HCT116 (cell line): ENCODE measurements at regions not wholly inside any gene's neighbourhood (a gene's known extent, or its start where the extent isn't known, plus 50 kb on each side); places are given as distances from the start of the nearest gene placed in this dataset.

Experiments
- ATAC-seq: fragments of 200-7000 bp; cut with Tn5 transposase; 2 replicates; pipeline ENCODE4 v1.9.1; 2020; ENCODE audit warnings: mild to moderate bottlenecking, moderate library complexity
- BruUV-seq: library from RNA; stranded (reverse); fragments of 400-500 nt; replicated peaks from 2 replicates; lab custom pipeline; 2021; lab: Mats Ljungman, UMichigan
- CTCF ChIA-PET: fragments of 300-600 bp; sonication (Branson Sonifier 250); formaldehyde crosslinking; loops from one replicate; lab custom pipeline; 2021; ENCODE audit warnings: antibody characterized with exemption; lab: Charles Lee
- POLR2A ChIA-PET: fragments of 300-600, 350-600 bp; sonication (Branson Sonifier 250); formaldehyde crosslinking; loops from one replicate; lab custom pipeline; 2021; ENCODE audit warnings: antibody characterized with exemption; lab: Charles Lee
- RAD21 ChIA-PET, 2 experiments: fragments of 300-600 bp; sonication (Branson Sonifier 250); formaldehyde crosslinking; loops; one replicate each; lab custom pipeline; 2023; ENCODE audit warnings: low total read pairs in 2 of 2; ENCODE audit not compliant: uncharacterized antibody in 2 of 2, unreplicated experiment in 2 of 2, low non-redundant PET in 1 of 2; lab: Charles Lee
- DNase-seq: peaks from one replicate; pipeline ENCODE4 v3.0.0-alpha.2; 2010; ENCODE audit warnings: low read depth, low spot score
- H2AFZ ChIP-seq: fragments of 200-600 bp; shearing (Covaris generic), sonication (generic); 2 replicates; pipeline ENCODE4 v1.6.1; 2017; ENCODE audit warnings: low read depth, mixed run types, mixed read lengths, antibody characterized with exemption, low read length; ENCODE audit not compliant: poor library complexity, severe bottlenecking
- H3K27ac ChIP-seq: 2 replicates; pipeline ENCODE4 v1.5.1; 2012; ENCODE audit warnings: low read depth, low read length
- H3K27me3 ChIP-seq: fragments of 200-600 bp; sonication (generic); 2 replicates; pipeline ENCODE4 v1.6.1; 2016; ENCODE audit warnings: mixed run types, low read length, mixed read lengths; ENCODE audit not compliant: insufficient read depth
- H3K36me3 ChIP-seq, 2 experiments: fragments of 200-500 bp in 1 of 2; fragments of 200-600 bp in 1 of 2; sonication (Bioruptor generic) in 1 of 2; sonication (generic) in 1 of 2; 2 replicates each; pipeline versions ENCODE4 v1.5.1 to v1.6.1; 2014 to 2016; ENCODE audit warnings: low read length in 2 of 2, inconsistent platforms in 1 of 2, mixed read lengths in 1 of 2, mixed run types in 1 of 2; ENCODE audit not compliant: insufficient read depth in 2 of 2, control insufficient read depth in 1 of 2
- H3K4me1 ChIP-seq, 2 experiments: fragments of 200-600 bp in 1 of 2; sonication (generic) in 1 of 2; 2 replicates each; pipeline versions ENCODE4 v1.5.1 to v1.6.1; 2012 to 2017; ENCODE audit warnings: low read length in 2 of 2, inconsistent platforms in 1 of 2, mild to moderate bottlenecking in 1 of 2, mixed read lengths in 1 of 2, mixed run types in 1 of 2, moderate library complexity in 1 of 2; ENCODE audit not compliant: insufficient read depth in 2 of 2, control insufficient read depth in 1 of 2
- H3K4me2 ChIP-seq: fragments of 200-600 bp; sonication (generic); 2 replicates; pipeline ENCODE4 v1.6.1; 2017; ENCODE audit warnings: mixed run types, low read length, mixed read lengths
- H3K4me3 ChIP-seq, 2 experiments: fragments of 200-600 bp in 1 of 2; sonication (generic) in 1 of 2; replicated peaks in 1 of 2; 2 replicates each; pipeline ENCODE4 v1.5.1; 2011 to 2016; ENCODE audit warnings: low read length in 2 of 2, control low read depth in 1 of 2, low read depth in 1 of 2, mild to moderate bottlenecking in 1 of 2, mixed read lengths in 1 of 2, mixed run types in 1 of 2
- H3K79me2 ChIP-seq: fragments of 200-600 bp; sonication (generic); 2 replicates; pipeline ENCODE4 v1.6.1; 2017; ENCODE audit warnings: mild to moderate bottlenecking, mixed run types, low read length, moderate library complexity, mixed read lengths; ENCODE audit not compliant: insufficient read depth
- H3K9ac ChIP-seq: fragments of 200-600 bp; sonication (generic); 2 replicates; pipeline ENCODE4 v1.6.1; 2016; ENCODE audit warnings: low read length, mixed read lengths
- H3K9me2 ChIP-seq: fragments of 200-600 bp; sonication (generic), shearing (Covaris generic); 2 replicates; pipeline ENCODE4 v1.6.1; 2017; ENCODE audit warnings: mixed run types, mild to moderate bottlenecking, moderate library complexity; ENCODE audit not compliant: insufficient read depth
- H3K9me3 ChIP-seq, 2 experiments: fragments of 200-500 bp in 1 of 2; fragments of 200-600 bp in 1 of 2; sonication (Bioruptor generic) in 1 of 2; sonication (generic) in 1 of 2; 2 replicates each; pipeline ENCODE4 v1.6.1; 2014 to 2017; ENCODE audit warnings: low read length in 2 of 2, mixed read lengths in 2 of 2, inconsistent platforms in 1 of 2, low read depth in 1 of 2, mild to moderate bottlenecking in 1 of 2, mixed run types in 1 of 2, moderate library complexity in 1 of 2; ENCODE audit not compliant: control insufficient read depth in 1 of 2, insufficient read depth in 1 of 2
- H4K20me1 ChIP-seq: fragments of 200-600 bp; sonication (generic), shearing (Covaris generic); 2 replicates; pipeline ENCODE4 v1.6.1; 2017; ENCODE audit warnings: mixed run types, mild to moderate bottlenecking, moderate library complexity; ENCODE audit not compliant: insufficient read depth
- CEBPB ChIP-seq: IDR thresholded peaks from 2 replicates; pipeline ENCODE4 v1.6.1; 2012; ENCODE audit warnings: low read depth
- CTCF ChIP-seq, 3 experiments: fragments of 200-600 bp in 1 of 3; sonication (generic) in 1 of 3; IDR thresholded peaks in 2 of 3; conservative IDR thresholded peaks in 1 of 3; 2 replicates each; pipeline ENCODE4 v1.5.1; 2012 to 2017; ENCODE audit warnings: low read depth in 2 of 3, low read length in 2 of 3, antibody characterized with exemption in 1 of 3, borderline replicate concordance in 1 of 3, control low read depth in 1 of 3, mild to moderate bottlenecking in 1 of 3, mixed read lengths in 1 of 3, mixed run types in 1 of 3, moderate library complexity in 1 of 3; ENCODE audit not compliant: insufficient read depth in 1 of 3
- EZH2 ChIP-seq: fragments of 200-600 bp; sonication (generic); IDR thresholded peaks from 2 replicates; pipeline ENCODE4 v1.6.1; 2017; ENCODE audit warnings: antibody characterized with exemption, mixed run types
- EZH2phosphoT487 ChIP-seq: fragments of 200-600 bp; IDR thresholded peaks from 2 replicates; pipeline ENCODE4 v1.6.1; 2018; ENCODE audit warnings: antibody characterized with exemption, borderline replicate concordance
- RAD21 ChIP-seq: IDR thresholded peaks from 2 replicates; pipeline ENCODE4 v1.6.1; 2012; ENCODE audit warnings: low read depth, mild to moderate bottlenecking
- SIN3A ChIP-seq: IDR thresholded peaks from 2 replicates; pipeline ENCODE4 v1.6.1; 2012; ENCODE audit warnings: low read depth
- SRF ChIP-seq: IDR thresholded peaks from 2 replicates; pipeline ENCODE4 v1.6.1; 2012; ENCODE audit warnings: low read depth
- TCF7L2 ChIP-seq: IDR thresholded peaks from 2 replicates; pipeline ENCODE4 v1.7.0; 2011; ENCODE audit warnings: borderline replicate concordance, inconsistent platforms; ENCODE audit not compliant: insufficient read depth, insufficient read length; ENCODE audit errors: extremely low read depth
- YY1 ChIP-seq: IDR thresholded peaks from 2 replicates; pipeline ENCODE4 v1.6.1; 2011; ENCODE audit warnings: low read length, low read depth, moderate library complexity, mild to moderate bottlenecking; ENCODE audit not compliant: insufficient replicate concordance; ENCODE audit errors: extremely low read depth
- ZBTB33 ChIP-seq: IDR thresholded peaks from 2 replicates; pipeline ENCODE4 v1.6.1; 2011; ENCODE audit warnings: mild to moderate bottlenecking, low read length, moderate library complexity; ENCODE audit not compliant: insufficient replicate concordance; ENCODE audit errors: extremely low read depth
- ZNF274 ChIP-seq: fragments of 200-500 bp; sonication (Bioruptor generic); IDR thresholded peaks from 2 replicates; pipeline ENCODE4 v1.6.1; 2014; ENCODE audit warnings: mild to moderate bottlenecking, low read depth, low read length, inconsistent platforms
- intact Hi-C: fragments of 100-400 bp; cut with micrococcal nuclease; formaldehyde crosslinking; loops from 2 replicates; pipeline ENCODE4 v1.10.0; 2022

GRCh38 chr17:13337151-13337550, 264.6 kb downstream of the HS3ST3A1 start:
- no peak for TF ChIP-seq EZH2phosphoT487
- no peak for TF ChIP-seq SIN3A
- TF ChIP-seq EZH2: no peak
- TF ChIP-seq SRF: no peak
- TF ChIP-seq YY1: no peak
- TF ChIP-seq, all 23 proteins: peak for 0
- no TSS peak for BruUV-seq
- Histone ChIP-seq H4K20me1 (no peaks in the 10 kb centered on the region), H3K27ac (no peak overlapping the region), H3K9me3 (0 out of 4 replicates have a peak, but pooled peaks cover 0 to 4% of the 10 kb centered on the region in 2 experiments), H3K9ac (no peak overlapping the region), H3K27me3 (no peaks in the 10 kb centered on the region), H3K36me3 (no peaks in the 10 kb centered on the region), H3K4me2 (peak overlapping the region; percentile 71), H3K9me2 (no peaks in the 10 kb centered on the region), H3K4me1 (peaks cover 0 to 4% of the 10 kb centered on the region in 2 experiments; a peak in 1 of 4 replicates), H3K4me3 (no peak overlapping the region), H3K79me2 (no peaks in the 10 kb centered on the region), H2AFZ (peak overlapping the region; percentile 97)
- POLR2A ChIA-PET: no interaction called here
- RAD21 ChIA-PET: no interaction called here
- no peak for DNase-seq
- intact Hi-C loops: loop anchor here (2.0 to 5.0 kb wide), 3 partner anchors 260 to 1590 kb away; no protein-coding TSS in a partner anchor
- ATAC-seq: no peak
- CTCF ChIA-PET: interaction anchor here (0.7 to 1.5 kb wide), 3 partner anchors 261 to 306 kb away, joined by 3 to 4 read pairs (median 3); no protein-coding TSS in a partner anchor

GRCh38 chr17:13334374-13334773, 267.4 kb downstream of the HS3ST3A1 start:
- no peaks in the 10 kb centered on the region for H3K27me3 ChIP-seq
- H3K79me2 ChIP-seq: no peaks in the 10 kb centered on the region
- H2AFZ ChIP-seq: no peak overlapping the region
- no peak overlapping the region for H3K27ac ChIP-seq
- H3K9me3 ChIP-seq: no peaks in the 10 kb centered on the region
- no peak for ATAC-seq
- H3K4me2 ChIP-seq: no peak overlapping the region
- H3K9me2 ChIP-seq: no peaks in the 10 kb centered on the region
- POLR2A ChIA-PET: no interaction called here
- H3K4me1 ChIP-seq: peaks cover 0 to 4% of the 10 kb centered on the region in 2 experiments; a peak in 1 of 4 replicates
- CTCF ChIA-PET: no interaction called here
- no TSS peak for BruUV-seq
- no peaks in the 10 kb centered on the region for H3K36me3 ChIP-seq
- H3K4me3 ChIP-seq: no peak overlapping the region
- H4K20me1 ChIP-seq: no peaks in the 10 kb centered on the region
- RAD21 ChIA-PET: no interaction called here
- no peak for TF ChIP-seq ZBTB33
- TF ChIP-seq CEBPB: no peak
- no peak for TF ChIP-seq CTCF (IDR thresholded peaks at IDR 0.05 in 2 of 3, conservative IDR thresholded peaks at IDR 0.05 in 1 of 3; ENCODE audit: borderline replicate concordance in 1 of 3, insufficient read depth in 1 of 3, low read depth in 2 of 3, low read length in 2 of 3)
- TF ChIP-seq EZH2: no peak
- no peak for TF ChIP-seq TCF7L2
- TF ChIP-seq ZNF274: no peak
- no peak for TF ChIP-seq RAD21
- intact Hi-C loops: no loop called here
- DNase-seq: no peak
- H3K9ac ChIP-seq: no peak overlapping the region
